ENCODE measurements at regions not wholly inside any gene's neighbourhood (a gene's known extent, or its start where the extent isn't known, plus 50 kb on each side); places are given as distances from the start of the nearest gene placed in this dataset.
"Not testable (repeated sequence)": the region's sequence is repeated elsewhere in the genome, so short reads cannot be mapped to it uniquely, and the experiment has no call there.

DNA sequence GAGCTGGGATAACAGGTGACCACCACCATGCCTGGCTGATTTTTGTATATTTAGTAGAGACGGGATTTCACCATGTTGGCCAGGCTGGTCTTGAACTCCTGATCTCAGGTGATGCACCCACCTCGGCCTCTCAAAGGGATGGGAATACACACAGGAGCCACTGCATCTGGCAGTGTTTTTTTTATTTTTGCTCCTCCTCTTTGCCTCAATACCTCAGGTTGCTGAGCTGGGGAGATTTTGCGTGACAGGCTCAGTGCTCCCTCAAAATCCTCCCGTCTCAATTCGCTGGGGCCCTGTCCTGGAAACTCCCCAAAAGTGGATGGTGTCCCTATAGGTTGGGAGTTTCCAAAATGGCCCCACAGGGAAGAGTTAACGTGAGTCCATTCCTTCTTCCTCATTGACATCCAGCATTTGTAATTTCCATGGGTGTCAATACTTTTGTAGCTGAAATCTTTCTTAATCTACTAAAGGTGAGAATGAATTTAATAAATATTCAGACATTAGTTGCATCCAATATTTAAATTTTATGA, 71.8 kb downstream of the GGTLC2 start:
- DNase-seq (ENCODE audit: low spot score): no peak

DNA sequence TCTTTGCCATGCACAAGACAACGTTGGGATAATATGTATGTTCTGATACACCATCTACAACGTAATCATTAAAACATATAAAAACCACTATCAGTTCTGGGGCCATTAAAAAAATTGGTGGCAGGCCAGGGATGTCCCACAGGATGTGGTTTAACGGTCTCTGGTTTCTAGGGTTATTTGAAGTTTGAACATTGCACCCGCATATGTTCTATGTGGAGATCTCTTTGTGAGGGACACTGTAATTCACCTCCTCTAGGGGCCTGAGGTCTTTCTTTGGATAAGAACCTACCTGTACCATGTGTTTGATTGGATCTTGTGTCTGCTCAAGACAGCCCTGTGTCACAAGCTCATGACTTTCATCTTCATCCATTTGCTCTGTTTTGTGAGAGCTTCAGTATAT, 73.2 kb downstream of the GGTLC2 start:
- DNase-seq (ENCODE audit: low spot score): no peak

DNA sequence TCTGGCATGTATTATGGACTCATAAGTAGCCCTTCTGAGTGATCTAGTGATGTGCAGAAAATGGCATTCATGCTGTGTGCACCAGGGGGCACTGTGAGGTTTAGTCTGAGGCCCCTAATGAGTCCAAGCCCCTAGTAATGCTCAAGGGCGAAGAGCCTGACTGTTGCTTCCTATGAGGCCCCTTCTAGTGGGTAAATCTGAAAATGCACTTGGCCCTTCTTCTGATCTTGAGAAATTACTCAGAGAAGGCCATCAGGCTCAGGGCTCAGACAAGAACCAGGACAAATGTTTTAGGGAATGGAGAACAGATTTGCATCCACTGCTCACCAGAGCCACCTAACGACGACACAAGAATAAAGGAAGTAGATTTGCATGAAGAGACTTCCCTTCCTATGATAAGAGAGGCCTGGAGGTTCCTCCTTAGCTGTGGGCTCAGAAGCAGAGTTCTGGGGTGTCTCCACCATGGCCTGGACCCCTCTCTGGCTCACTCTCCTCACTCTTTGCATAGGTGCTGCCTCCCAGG, 75.8 kb downstream of the GGTLC2 start:
- DNase-seq (ENCODE audit: low spot score): no peak

DNA sequence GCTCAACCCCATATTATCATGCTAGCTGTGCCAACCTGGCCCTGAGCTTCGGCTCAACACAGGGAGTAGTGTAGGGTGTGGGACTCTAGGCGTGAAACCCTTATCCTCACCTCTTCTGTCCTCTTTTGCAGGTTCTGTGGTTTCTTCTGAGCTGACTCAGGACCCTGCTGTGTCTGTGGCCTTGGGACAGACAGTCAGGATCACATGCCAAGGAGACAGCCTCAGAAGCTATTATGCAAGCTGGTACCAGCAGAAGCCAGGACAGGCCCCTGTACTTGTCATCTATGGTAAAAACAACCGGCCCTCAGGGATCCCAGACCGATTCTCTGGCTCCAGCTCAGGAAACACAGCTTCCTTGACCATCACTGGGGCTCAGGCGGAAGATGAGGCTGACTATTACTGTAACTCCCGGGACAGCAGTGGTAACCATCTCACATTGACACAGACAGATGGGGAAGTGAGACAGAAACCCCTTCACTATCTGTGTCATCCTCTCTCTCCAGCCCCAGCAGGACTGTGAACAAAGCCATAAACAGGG, 76.4 kb downstream of the GGTLC2 start:
- DNase-seq (ENCODE audit: low spot score): peak; percentile 9

DNA sequence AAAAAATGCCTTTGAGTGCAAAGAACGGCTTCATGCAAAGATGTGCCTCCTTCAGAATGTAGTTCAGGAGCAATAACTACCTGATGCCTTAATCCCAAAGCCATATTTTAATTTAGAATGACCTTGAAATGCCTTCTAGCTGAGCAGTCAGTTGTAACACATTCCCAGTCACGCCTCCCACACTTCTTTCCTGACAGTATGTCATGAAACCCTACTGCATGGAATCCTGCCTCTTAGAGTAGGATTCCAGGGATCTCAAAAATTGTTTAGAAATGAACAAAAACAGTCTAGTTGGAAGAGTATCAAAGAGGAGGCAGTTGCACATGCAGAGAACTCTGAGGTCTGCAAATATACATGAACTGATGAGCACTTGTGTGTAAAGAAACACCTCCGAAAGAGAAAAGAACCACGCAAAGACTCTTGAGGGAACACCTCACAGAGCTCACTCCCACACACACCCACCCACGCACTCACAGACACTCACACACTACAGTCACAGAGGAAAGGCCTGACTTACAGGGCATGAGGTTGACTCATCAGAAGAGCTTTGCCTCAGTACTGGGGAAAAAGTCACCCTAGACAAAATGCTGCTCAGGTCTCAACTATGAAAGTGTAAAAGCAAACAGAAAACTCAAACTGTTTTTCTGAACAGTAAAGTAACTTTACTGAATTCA, 77.4 kb downstream of the GGTLC2 start:
- no peak for DNase-seq (ENCODE audit: low spot score)

DNA sequence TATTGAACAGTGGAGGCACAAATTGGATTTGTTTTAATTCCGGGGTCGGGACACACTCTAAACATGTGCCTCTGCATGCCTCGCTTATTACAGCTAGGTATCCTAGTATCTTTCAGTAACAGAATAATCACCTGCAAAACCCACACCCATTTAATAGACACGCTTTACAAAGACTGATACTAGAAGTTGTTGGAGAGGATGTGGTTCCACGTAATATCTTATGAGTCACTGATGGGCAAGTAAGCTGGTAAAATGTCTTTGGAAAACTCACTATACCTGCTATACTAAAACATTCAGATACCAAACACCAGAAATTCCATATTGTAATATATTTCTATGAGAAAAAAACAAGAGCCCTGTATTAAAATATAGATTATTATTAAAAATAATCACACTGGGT, 84.0 kb downstream of the GGTLC2 start:
- peak; percentile 11 for DNase-seq (ENCODE audit: low spot score)

DNA sequence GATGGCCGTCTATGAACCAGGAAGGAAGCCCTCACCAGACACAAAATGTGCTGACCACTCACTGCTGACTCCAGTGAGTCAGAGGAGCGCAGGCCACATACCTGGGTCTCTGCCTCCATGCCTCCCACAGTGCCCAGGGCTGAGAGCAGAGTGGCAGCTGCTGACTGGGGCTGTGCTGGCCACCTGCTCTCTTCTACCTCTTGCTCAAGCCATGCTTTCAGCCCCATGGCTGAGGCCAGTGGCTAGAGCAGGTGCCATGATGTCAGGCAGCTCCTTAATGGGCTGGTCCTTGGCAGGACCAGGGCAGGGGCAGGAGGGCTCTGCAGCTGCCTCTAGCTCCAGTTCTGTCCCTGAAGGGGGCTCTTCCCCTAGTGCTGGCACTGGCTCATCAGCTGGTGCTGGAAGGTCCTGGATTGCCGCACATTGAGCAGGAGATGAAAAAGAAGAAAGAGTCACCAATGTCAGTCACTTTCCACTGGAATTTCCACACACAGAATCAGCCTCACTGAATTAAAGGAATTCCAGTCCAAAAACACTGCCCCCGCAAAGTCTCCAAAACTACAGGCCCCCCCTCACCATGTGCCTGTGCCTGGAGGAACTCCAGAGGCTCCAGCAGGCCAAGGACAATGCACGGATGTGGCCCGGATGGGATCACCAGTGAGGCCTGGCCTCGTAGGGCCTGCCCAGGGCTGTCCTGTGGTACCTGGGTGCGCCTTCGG, 86.4 kb downstream of the GGTLC2 start:
- DNase-seq (ENCODE audit: low spot score): no peak

DNA sequence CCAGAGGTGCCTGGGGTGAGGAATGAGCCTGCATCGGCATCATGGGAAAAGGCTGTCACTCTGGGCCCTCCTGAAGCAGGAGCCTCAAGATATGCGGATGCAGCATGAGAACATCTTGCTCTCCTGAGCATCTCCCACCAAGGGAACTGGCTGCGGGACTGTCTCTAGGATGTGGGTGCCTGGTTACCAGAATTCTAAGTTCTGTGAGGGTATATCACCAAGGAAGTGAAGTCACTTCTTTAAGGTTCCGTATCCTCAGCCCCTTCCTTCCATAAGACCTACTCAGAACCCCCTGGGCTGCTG, 86.9 kb downstream of the GGTLC2 start:
- no peak for DNase-seq (ENCODE audit: low spot score)

DNA sequence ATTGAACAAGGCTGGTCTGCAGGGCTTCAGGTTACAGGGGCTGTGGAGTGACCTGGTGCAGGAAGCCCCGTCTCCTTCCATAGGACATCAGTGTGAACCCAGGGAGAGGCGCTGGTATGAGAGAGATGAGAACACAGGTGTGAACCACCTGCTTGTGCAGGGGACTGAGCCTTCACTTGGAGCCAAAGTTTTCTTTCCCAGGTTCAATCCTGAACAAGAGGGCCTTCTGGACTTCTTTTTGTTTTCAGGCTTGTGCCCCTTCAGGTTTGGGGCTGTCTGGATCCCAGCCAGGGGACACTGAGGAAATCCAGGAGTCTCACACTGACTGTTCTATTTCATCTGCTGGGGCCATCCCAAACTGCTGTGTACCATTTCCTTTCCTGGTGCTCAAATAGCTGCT, 88.6 kb downstream of the GGTLC2 start:
- not testable (repeated sequence) for DNase-seq (ENCODE audit: low spot score)

DNA sequence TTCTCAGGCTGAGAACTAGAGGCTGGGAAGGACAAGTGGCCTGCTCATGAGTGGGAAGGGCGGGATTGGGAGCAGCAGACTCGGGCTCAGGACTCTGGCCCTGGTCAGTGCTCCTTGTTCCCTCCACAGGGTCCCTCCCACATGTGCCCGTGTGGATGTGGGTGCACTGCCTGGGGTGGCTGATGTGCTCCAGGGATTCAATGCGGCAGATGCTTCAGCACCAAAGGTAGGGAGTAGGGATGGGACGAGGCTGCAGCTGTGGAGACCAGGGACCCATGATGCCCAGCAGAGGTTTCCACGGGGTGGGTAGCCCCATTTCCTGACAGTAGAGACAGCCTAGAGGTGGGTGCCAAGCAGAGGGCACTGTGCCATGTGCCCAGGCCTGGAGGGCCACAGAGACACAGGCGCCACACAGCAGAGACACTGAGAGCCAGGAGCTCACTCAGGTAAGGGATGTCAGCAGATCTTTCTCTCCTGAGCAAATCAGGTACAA, 89.5 kb downstream of the GGTLC2 start:
- no peak for DNase-seq (ENCODE audit: low spot score)

DNA sequence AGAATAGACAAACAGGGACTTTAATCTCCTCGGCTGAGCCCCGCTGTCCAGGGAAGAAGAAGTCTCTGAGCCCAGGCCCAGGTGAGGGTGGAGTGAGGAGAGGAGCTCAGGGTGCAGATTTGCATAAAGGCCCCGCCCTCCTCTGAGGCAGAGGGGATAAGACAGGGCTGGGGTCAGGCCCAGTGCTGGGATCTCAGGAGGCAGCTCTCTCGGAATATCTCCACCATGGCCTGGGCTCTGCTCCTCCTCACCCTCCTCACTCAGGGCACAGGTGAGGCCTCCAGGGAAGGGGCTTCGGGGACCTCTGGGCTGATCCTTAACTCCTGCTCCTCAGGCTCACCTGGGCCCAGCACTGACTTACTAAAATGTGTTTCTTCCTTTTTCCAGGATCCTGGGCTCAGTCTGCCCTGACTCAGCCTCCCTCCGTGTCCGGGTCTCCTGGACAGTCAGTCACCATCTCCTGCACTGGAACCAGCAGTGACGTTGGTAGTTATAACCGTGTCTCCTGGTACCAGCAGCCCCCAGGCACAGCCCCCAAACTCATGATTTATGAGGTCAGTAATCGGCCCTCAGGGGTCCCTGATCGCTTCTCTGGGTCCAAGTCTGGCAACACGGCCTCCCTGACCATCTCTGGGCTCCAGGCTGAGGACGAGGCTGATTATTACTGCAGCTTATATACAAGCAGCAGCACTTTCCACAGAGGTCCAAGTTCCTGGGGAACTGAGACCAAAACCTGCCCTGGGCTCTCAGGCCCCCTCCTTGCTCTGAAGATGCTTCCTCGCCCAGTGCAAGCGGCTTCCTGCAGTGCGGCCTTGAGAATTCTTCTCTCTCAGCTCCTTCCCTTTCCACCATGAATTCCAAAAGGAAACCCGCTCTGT, 90.2 kb downstream of the GGTLC2 start:
- not testable (repeated sequence) for DNase-seq (ENCODE audit: low spot score)

DNA sequence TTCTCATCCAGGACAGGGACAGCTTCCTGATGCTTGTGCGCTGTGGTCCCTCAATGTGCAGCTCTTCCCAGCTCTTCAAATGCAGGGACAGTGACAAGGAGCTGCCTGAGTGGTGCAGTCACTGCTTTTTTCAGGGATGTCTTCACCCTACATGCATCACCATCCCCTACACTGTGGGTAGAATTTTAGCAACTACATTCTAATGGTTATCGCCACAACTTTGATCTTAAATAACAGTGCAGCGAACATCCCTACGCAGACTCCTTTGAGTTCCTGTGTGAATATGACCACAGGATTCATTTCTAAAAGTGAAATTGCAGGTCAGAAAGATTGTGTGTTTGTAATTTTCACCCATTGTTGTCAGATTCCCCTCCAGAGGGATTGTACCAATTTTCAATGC, 90.9 kb downstream of the GGTLC2 start:
- not testable (repeated sequence) for DNase-seq (ENCODE audit: low spot score)

DNA sequence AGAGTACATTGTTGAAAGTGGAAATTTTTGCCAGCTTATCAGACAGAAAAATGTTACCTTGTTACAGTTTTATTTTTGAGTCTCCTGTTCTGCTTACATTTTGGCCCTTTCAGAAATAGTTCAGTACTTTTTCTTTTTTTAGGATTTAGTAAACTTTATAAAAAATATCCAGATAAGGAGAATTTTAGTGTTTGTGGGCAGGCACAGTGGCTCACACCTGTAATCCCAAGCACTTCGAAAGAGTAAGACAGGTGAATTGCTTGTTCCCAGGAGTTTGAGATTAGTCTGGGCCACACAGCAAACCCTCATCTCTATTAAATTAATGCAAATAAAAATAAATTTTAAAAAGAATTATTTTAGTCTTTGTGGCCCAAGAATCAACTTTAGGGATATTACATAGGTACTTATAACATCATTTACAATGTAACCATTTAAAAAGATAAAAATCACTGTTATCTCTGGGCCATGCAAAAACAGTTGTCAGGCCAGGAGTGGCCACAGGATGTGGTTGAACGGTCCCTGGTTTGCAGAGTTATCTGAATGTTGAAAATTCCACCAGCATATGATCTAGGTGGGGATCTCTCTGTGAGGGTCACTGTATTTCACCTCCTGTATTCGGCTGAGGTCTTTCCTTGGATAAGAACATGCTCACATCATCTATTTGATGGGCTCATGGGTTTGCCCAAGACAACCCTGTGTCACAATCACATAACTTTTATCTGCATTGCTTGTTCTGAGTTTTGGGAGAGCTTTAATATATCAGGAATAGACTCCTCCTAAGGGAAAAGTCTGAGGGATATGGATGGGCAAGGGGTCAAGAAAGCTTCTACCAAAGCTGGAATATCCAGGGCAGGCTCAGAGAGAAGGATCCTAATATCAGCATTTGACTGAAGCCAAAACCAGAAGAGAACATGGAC, 91.5 kb downstream of the GGTLC2 start:
- no peak for DNase-seq (ENCODE audit: low spot score)

DNA sequence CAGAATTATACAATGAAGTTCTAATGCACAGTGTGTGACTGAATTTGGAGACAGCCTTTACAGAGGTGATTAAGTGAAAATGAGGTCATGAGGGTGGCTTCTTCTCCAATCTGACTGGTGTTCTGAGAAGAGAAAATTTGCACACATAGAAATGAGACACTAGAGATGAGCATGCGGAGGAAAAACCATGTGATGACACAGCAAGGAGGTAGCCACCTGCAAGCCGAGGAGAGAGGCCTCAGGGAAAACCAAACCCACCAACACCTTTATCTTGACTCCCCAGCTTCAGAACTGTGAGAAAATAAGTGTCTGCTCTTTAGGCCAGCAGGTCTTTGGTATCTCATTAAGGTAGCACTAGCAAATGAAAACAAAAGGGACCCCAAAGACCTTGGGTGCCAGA, 93.2 kb downstream of the GGTLC2 start:
- DNase-seq (ENCODE audit: low spot score): no peak

DNA sequence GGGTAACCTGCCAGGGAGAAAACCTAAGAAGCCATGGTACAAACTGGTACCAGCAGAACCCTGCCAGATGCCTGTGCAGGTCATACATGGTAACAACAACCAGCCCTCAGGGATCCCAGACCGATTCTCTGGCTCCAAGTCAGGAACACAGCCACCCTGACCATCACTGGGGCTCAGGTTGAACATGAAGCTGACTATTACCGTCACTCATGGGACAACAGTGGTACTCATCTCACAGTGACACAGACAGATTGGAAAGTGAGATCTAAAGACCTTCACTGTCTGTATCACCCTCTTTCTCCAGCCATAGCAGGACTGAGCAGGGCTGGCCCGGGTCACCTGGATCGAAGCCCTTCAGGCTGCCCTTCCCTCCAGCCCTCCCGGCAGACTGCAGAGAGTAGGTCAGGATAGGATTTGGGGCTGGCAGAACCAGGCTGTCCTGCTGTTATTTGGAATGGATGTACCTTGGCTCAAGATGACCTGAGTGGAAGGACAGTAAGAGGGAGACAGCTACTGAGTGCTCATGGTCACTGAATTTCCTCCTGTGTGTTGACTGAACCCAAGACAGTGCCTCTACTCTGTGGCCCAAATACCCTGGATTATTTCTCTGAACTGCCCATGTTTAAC, 94.7 kb downstream of the GGTLC2 start:
- DNase-seq (ENCODE audit: low spot score): no peak

DNA sequence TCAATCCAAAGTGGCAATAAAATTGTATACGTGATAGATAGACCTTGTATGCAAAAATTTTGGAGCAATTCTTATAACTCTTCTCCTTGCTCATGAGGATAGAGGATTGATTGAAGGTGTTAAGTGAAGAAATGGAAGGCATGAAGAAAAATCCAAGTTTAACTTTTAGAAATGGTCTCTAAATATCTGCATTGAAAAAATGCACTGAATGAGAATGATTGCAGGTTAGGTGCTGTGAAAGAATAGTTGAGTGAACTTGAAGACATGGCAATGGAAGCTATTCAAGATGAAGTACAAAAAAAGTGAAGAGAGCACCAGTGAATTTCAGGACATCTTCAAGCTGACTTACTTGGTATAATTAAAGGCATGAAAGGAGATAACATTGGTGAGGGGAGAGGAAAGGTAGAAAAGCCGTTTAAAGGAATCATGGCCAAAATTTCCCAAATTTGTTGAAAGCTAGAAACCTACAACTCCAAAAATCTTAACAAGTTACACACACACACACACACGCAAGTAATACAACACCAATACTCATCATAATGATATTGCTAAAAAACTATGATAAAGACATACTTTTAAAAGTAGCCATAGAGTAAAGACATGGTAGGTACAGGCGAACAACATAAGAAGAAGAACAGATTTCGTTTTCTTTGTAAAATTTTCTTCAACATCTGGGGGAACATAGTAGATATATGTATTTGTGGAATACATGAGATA, 96.3 kb downstream of the GGTLC2 start:
- DNase-seq (ENCODE audit: low spot score): no peak

DNA sequence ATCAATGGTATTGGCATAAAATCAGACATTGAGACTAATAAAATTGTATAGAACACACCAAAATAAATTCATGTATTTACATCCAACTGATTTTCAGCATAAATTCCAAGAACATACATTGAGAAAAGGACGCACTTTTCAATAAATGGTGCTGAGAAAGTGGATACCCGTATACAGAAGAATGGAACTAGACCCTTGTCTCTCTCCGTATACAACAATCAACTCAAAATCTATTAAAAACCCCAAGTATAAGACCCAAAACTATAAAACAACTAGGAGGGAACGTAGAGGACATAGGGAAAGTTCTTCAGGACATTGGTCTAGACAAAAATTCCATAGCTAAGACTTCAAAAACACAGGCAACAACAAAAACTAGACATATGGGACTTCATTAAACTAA, 97.4 kb downstream of the GGTLC2 start:
- DNase-seq (ENCODE audit: low spot score): no peak

DNA sequence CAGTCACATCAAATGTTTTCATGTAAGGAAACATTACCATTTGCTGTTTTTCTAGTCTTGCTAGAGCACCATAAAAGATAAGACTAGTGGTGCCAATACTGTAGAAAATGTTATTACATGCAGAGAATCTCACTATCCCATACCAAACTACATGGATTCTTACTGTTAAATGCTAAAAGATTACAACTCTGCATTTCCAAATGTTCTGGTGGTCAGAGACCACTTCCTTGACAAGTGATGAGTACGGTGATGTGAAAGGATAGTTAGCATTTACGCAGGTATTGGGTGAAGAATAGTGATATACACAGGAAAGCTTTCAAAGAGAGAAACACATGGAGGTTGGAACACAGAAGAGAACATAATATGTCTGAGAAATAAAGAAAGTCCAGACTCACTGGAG, 98.2 kb downstream of the GGTLC2 start:
- DNase-seq (ENCODE audit: low spot score): no peak

DNA sequence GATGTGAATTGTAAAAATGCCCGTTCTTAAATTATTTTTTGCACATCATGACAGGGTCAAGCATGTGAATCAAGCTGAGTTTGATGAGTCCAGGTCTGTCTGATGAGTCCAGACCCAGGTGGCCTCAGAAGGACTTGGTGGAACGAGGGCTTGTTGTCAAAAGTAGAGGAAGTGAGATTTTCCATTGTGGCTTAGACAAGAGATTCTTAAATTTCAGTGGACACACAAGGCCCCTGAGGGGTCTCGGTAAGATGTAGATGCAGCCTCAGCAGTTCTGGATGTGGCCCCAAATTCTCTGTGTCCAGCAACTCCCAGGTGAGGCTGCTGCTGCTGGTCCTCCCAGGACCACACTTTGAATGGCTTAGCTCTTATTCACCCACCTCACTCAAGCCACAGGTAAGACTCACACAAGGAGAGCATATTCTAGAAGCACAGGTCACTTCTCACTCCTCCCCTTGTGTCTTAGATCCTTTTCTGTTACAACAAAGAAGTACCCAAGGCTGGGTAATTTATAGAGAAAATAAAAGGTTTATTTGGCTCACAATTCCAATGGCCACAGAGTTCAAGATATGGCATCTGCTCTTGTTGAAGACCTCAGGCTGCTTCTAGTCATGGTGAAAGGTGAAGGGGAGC, 98.8 kb downstream of the GGTLC2 start:
- no peak for DNase-seq (ENCODE audit: low spot score)

Data from A172 (cell line).